DMS114 treated with DMSO at 0.1 percent for 48 hours (cell line): ENCODE measurements at regions not wholly inside any gene's neighbourhood (a gene's known extent, or its start where the extent isn't known, plus 50 kb on each side); places are given as distances from the start of the nearest gene placed in this dataset.

Experiments
- DNase-seq: peaks from one replicate; lab custom pipeline; 2025; ENCODE audit not compliant: unreplicated experiment; lab: John Stamatoyannopoulos, UW

GRCh38 chr12:127899971-127900370, 367.0 kb upstream of the TMEM132C start:
- no peak for DNase-seq

- DNase-seq, result no peak
Measured at GRCh38 chr12:127900386-127900785, 366.6 kb upstream of the TMEM132C start.

- no peak for DNase-seq
Measured at GRCh38 chr12:127903146-127903545, 363.8 kb upstream of the TMEM132C start.

- DNase-seq, result no peak
Measured at GRCh38 chr12:127909041-127909440, 357.9 kb upstream of the TMEM132C start.

GRCh38 chr12:127911291-127911690, 355.7 kb upstream of the TMEM132C start:
- no peak for DNase-seq

GRCh38 chr12:127912035-127912665, 354.8 kb upstream of the TMEM132C start:
- DNase-seq, result no peak

GRCh38 chr12:127923501-127923900, 343.5 kb upstream of the TMEM132C start:
- no peak for DNase-seq

GRCh38 chr12:127925971-127926370, 341.0 kb upstream of the TMEM132C start:
- DNase-seq, result peak; percentile 43

- no peak for DNase-seq
Measured at GRCh38 chr12:127928178-127928577, 338.8 kb upstream of the TMEM132C start.

GRCh38 chr12:127928615-127929571, 338.1 kb upstream of the TMEM132C start:
- DNase-seq, result no peak

- no peak for DNase-seq
Measured at GRCh38 chr12:127930122-127930521, 336.8 kb upstream of the TMEM132C start.

- no peak for DNase-seq
Measured at GRCh38 chr12:127934409-127934808, 332.6 kb upstream of the TMEM132C start.

- no peak for DNase-seq
Measured at GRCh38 chr12:127936463-127936862, 330.5 kb upstream of the TMEM132C start.

- DNase-seq, result no peak
Measured at GRCh38 chr12:127941332-127941731, 325.6 kb upstream of the TMEM132C start.

GRCh38 chr12:127942981-127943380, 324.0 kb upstream of the TMEM132C start:
- no peak for DNase-seq

- no peak for DNase-seq
Measured at GRCh38 chr12:127943481-127944210, 323.3 kb upstream of the TMEM132C start.

GRCh38 chr12:127944211-127944899, 322.6 kb upstream of the TMEM132C start:
- no peak for DNase-seq

GRCh38 chr12:127957001-127957660, 309.8 kb upstream of the TMEM132C start:
- DNase-seq, result no peak

- no peak for DNase-seq
Measured at GRCh38 chr12:127962303-127962702, 304.7 kb upstream of the TMEM132C start.

GRCh38 chr12:127963933-127964332, 303.0 kb upstream of the TMEM132C start:
- DNase-seq, result no peak
